GM12865 (cell line): ENCODE measurements at regions not wholly inside any gene's neighbourhood (a gene's known extent, or its start where the extent isn't known, plus 50 kb on each side); places are given as distances from the start of the nearest gene placed in this dataset.

ENCODE experiments used
- DNase-seq: peaks from one replicate; pipeline ENCODE4 v3.0.0; 2010; ENCODE audit warnings: low read depth
- H3K4me3 ChIP-seq: 2 replicates; pipeline ENCODE4 v1.5.1; 2011; ENCODE audit warnings: mild to moderate bottlenecking, low read depth, low read length, control low read depth
- CTCF ChIP-seq: IDR thresholded peaks from 2 replicates; pipeline ENCODE4 v1.5.1; 2011; ENCODE audit warnings: low read length, control low read depth, low read depth, inconsistent platforms; ENCODE audit not compliant: insufficient read depth; ENCODE audit errors: missing control alignments

GRCh38 chrX:39716401-39716800 lies 381.4 kb downstream of the BCOR start:
- H3K4me3 ChIP-seq = no peak overlapping the region
- DNase-seq = no peak
- TF ChIP-seq CTCF = no peak

- DNase-seq = no peak
- H3K4me3 ChIP-seq = no peak overlapping the region
- TF ChIP-seq CTCF = no peak
Measured at GRCh38 chrX:39716802-39717540, 380.8 kb downstream of the BCOR start.

- TF ChIP-seq CTCF = no peak
- no peak overlapping the region for H3K4me3 ChIP-seq
- DNase-seq = no peak
Measured at GRCh38 chrX:39718981-39719380, 378.8 kb downstream of the BCOR start.

GRCh38 chrX:39720945-39721344 lies 376.8 kb downstream of the BCOR start:
- H3K4me3 ChIP-seq = no peak overlapping the region
- DNase-seq = no peak
- TF ChIP-seq CTCF = no peak

- no peak for DNase-seq
- no peak overlapping the region for H3K4me3 ChIP-seq
- TF ChIP-seq CTCF = no peak
Measured at GRCh38 chrX:39721566-39722279, 376.0 kb downstream of the BCOR start.

- DNase-seq = peak; percentile 25
Measured at GRCh38 chrX:39724544-39724943, 373.2 kb downstream of the BCOR start.

More at GRCh38 chrX:39724544-39724943, 373.2 kb downstream of the BCOR start:
- TF ChIP-seq CTCF = no peak
- H3K4me3 ChIP-seq = no peak overlapping the region
